GM21528 (cell line): ENCODE measurements at regions not wholly inside any gene's neighbourhood (a gene's known extent, or its start where the extent isn't known, plus 50 kb on each side); places are given as distances from the start of the nearest gene placed in this dataset.

Experiments used
- ATAC-seq: cut with Tn5 transposase; IDR thresholded peaks from one replicate; pipeline ENCODE4 v1.9.1; 2021; ENCODE audit warnings: mild to moderate bottlenecking, moderate library complexity; ENCODE audit not compliant: unreplicated experiment, low FRiP score

DNA sequence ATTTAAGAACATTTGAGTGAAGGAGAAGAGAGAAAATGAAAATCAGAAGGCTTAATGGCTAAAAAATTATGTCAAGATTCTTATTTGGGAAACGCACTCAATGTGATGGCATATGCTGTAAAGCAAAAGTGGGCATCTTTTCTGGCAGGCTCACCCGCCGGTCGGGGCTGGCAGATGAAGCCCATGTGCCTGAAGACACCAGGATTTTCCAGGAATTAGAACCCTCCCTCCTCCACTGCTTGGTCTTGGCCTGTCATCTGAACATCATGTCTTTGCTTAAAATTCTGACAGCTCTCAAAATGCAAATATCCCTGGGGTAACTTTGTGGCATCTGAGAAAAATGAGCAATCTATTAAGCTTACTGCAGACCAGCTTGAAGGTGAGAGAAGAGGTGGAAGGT lies 337.9 kb downstream of the IRX1 start:
- ATAC-seq: no peak

DNA sequence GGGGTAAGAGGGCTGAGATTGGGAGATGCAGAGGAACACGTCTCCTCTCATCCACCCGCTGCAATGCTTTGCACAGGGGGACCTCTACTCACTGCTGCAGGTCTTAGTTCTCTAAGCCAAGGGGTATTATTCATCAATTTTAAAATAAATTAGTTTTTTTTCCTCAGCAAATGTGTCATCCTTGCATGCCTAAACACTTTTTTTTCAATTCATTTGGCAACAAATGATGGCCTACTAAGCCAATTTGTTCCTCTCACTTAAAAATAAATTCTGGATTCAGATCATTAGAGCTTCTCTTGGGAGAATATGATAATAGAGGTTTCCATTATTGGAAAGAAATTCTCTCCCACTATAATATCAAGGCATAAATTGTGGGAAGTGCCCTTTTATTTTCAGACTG lies 338.3 kb downstream of the IRX1 start:
- no peak for ATAC-seq

- ATAC-seq: no peak
Observed at GRCh38 chr5:3943859-3944258, 348.2 kb downstream of the IRX1 start.

DNA sequence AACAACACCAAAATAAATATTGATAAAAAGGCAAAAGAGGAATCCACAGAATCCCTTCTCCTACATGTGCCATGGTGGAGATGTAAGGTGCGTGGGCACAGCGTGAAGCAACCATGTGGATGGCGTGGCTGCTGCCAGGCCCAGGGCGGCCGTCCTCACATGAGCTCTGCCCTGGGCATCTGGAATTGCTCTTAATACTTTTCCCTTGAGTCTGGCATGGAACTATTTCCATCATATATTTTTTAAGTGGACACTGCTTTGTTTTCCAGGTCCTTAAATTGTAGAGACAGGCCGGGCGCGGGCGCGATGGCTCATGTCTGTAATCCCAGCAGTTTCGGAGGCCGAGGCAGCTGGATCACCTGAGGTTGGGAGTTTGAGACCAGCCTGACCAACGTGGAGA lies 349.3 kb downstream of the IRX1 start:
- ATAC-seq: no peak

DNA sequence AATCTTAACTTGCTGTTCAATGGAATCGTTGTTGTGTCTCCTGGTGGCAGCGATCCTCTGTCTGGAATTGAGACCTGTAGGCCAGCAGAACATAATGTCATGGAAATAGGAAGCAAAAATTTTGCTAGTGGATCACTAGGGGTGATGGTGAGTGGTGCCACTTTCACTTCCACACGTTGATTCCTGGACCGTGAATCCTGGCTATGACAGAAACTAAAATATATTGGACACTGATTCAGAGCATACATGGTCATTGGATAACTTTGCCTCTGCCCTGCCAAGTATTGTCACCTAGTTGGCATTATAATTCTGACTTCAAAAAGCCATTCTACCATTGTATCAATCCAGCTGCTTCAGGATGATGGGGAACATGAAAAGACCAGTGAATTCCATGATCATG lies 353.2 kb downstream of the IRX1 start:
- ATAC-seq: no peak

GRCh38 chr5:3954199-3954598 lies 358.6 kb downstream of the IRX1 start:
- no peak for ATAC-seq

- no peak for ATAC-seq
Observed at GRCh38 chr5:3954633-3955032, 359.0 kb downstream of the IRX1 start.

- ATAC-seq: no peak
Observed at GRCh38 chr5:3957658-3958057, 362.0 kb downstream of the IRX1 start.

GRCh38 chr5:3958389-3958788 lies 362.8 kb downstream of the IRX1 start:
- no peak for ATAC-seq

GRCh38 chr5:3962113-3962512 lies 366.5 kb downstream of the IRX1 start:
- no peak for ATAC-seq

- ATAC-seq: no peak
Observed at GRCh38 chr5:3963652-3964051, 368.0 kb downstream of the IRX1 start.

DNA sequence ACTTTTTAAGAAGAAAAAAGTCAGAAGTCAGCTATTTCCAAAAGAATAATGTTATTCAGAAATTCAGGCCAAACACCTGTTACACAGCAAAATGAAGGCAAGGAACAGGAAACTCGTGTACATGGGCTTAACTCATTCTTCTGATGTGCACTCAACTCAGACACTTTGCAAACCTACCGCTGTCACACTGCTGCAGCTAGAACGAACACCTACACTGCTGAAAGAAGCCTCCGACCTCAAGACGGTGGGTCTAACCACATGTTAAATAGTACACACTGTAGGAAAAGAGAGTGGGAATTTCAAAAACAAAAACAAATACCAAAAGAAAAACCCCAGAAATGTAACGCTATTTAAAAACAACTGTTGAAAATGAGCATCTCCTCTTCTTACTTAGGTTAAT lies 384.5 kb downstream of the IRX1 start:
- no peak for ATAC-seq

- ATAC-seq: no peak
Observed at GRCh38 chr5:3987867-3988266, 392.2 kb downstream of the IRX1 start.

GRCh38 chr5:3993856-3994473 lies 398.3 kb downstream of the IRX1 start:
- ATAC-seq: no peak

GRCh38 chr5:3994628-3995027 lies 399.0 kb downstream of the IRX1 start:
- ATAC-seq: no peak

DNA sequence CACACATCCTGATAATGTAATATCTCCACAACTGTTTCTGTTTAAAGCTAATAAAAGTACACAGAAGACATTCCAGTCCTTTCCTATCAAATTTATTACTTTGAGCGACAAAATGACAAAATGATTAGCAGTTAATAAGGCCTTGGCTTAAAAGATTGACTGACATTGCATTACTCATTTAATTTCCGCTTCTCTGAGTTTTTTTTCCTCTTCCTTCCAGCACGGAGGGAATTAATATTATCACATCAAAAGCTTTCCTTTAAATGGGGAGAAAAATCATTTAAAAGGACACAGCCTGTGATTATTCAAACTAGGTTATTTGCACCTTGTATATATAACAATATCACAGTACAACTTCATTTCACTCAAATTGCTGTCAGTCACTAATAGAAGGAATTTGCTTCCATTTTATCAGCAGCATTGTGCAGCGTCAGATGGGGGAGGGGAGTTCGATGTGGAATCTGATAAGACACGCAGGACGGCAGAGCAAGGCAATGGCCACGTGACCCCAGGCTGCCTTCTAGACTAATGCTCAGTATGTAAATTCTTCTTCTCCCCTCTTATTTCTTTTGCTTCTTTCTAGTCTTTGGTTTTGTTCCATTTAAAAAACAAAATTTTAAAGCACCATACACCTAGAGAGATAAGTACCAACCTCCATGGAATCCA lies 400.5 kb downstream of the IRX1 start:
- ATAC-seq: no peak

DNA sequence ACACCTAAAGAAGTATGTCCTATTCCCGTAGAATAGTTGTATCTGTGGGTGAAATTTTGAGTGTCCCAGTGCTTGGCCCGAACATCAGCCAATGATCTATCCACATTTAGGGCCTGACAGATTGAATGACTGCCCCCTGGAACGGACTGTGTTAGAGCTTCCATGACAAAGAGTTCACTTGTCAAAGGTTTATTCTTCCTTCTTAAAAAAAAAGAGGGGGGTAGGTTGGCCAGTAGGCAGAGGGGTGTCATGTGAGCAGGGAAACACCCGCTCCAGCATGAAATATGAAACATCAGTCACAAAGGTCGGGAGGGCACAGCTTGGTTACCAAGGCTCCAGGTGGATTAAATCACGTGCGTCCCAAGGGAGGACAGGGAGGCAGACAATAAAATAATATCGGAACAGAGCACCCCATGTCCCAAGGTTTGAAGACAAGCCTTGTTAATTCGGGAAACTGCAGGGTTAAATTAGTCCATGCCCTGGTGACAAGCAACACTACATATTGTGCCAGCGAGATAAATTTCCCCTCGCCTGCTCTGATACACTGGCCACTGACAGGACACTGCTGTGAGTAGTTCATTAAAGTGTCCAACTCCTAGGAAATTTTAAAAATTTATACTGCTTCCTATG lies 401.2 kb downstream of the IRX1 start:
- ATAC-seq: no peak

GRCh38 chr5:3997670-3998069 lies 402.0 kb downstream of the IRX1 start:
- ATAC-seq: no peak

DNA sequence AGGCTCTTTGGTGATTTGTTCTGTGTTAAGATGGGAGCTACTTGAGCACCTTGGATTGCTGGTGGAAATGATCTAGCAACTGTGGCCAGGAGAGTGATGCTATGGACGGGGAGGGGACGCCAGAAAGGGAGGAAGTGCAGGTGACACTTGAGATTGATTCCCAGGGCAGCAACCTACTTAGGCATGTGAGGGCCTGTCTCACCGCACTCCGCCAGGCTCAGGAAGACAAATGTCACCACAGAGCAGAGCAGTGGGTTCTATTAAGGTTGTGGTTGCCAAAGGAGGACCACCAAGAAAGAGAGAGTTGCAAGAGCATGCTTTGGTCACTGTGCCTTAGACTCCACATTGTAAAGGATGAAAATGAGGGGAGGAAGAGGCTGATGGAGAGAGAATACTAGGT lies 404.3 kb downstream of the IRX1 start:
- ATAC-seq: no peak

DNA sequence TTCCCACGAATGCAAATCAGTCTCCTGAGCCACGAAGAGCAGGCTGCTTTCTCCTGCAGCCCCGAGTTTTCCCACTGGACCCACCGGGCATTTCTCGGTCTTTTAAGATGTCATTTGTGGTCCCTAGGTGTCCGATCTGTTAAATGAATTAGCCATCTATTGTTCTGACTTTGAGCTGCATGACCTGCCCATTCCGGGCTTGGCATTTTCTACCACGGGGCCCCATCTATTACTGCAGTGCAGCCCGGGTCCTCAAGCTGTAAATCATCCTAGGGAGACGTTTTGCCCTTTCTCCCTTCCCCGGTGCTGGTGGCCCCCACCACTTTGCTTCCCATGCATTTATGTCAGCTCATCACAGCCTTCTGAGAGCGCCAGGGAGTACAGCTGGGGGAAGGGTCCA lies 405.4 kb downstream of the IRX1 start:
- ATAC-seq: no peak

- no peak for ATAC-seq
Observed at GRCh38 chr5:4001758-4002533, 406.3 kb downstream of the IRX1 start.
